HUDEP-2 (cell line): ENCODE measurements at regions not wholly inside any gene's neighbourhood (a gene's known extent, or its start where the extent isn't known, plus 50 kb on each side); places are given as distances from the start of the nearest gene placed in this dataset.
"Not testable (repeated sequence)": the region's sequence is repeated elsewhere in the genome, so short reads cannot be mapped to it uniquely, and the experiment has no call there.

Experiments used
- DNase-seq, 76 experiments: peaks; one replicate each; lab custom pipeline; 2025; ENCODE audit not compliant: unreplicated experiment in 76 of 76; lab: John Stamatoyannopoulos, UW

- DNase-seq: no peak
Measured at GRCh38 chr3:82629937-82630336, 868.5 kb upstream of the GBE1 start.

GRCh38 chr3:82628385-82629014 lies 867.1 kb upstream of the GBE1 start:
- DNase-seq: no peak

GRCh38 chr3:82627733-82628132 lies 866.3 kb upstream of the GBE1 start:
- no peak for DNase-seq

GRCh38 chr3:82620744-82621143 lies 859.3 kb upstream of the GBE1 start:
- DNase-seq: not testable (repeated sequence)

- no peak for DNase-seq
Measured at GRCh38 chr3:82618594-82618993, 857.1 kb upstream of the GBE1 start.

- DNase-seq: no peak
Measured at GRCh38 chr3:82610236-82610635, 848.8 kb upstream of the GBE1 start.

GRCh38 chr3:82607391-82607790 lies 845.9 kb upstream of the GBE1 start:
- no peak for DNase-seq

GRCh38 chr3:82596805-82597204 lies 835.4 kb upstream of the GBE1 start:
- DNase-seq: no peak

- no peak for DNase-seq
Measured at GRCh38 chr3:82595530-82595929, 834.1 kb upstream of the GBE1 start.

GRCh38 chr3:82587174-82587573 lies 825.7 kb upstream of the GBE1 start:
- DNase-seq: no peak

- DNase-seq: no peak
Measured at GRCh38 chr3:82586414-82586813, 825.0 kb upstream of the GBE1 start.

GRCh38 chr3:82586002-82586401 lies 824.6 kb upstream of the GBE1 start:
- not testable (repeated sequence) for DNase-seq

GRCh38 chr3:82585591-82585990 lies 824.1 kb upstream of the GBE1 start:
- not testable (repeated sequence) for DNase-seq

GRCh38 chr3:82584861-82585260 lies 823.4 kb upstream of the GBE1 start:
- not testable (repeated sequence) for DNase-seq

- not testable (repeated sequence) for DNase-seq
Measured at GRCh38 chr3:82584415-82584814, 823.0 kb upstream of the GBE1 start.

- DNase-seq: no peak
Measured at GRCh38 chr3:82581350-82581749, 819.9 kb upstream of the GBE1 start.

- no peak for DNase-seq
Measured at GRCh38 chr3:82572721-82573120, 811.3 kb upstream of the GBE1 start.

GRCh38 chr3:82568776-82569338 lies 807.4 kb upstream of the GBE1 start:
- no peak for DNase-seq

- DNase-seq: no peak
Measured at GRCh38 chr3:82567029-82567600, 805.7 kb upstream of the GBE1 start.

- no peak for DNase-seq
Measured at GRCh38 chr3:82562896-82563295, 801.5 kb upstream of the GBE1 start.

GRCh38 chr3:82561784-82562183 lies 800.3 kb upstream of the GBE1 start:
- no peak for DNase-seq

- no peak for DNase-seq
Measured at GRCh38 chr3:82558081-82558480, 796.6 kb upstream of the GBE1 start.
